ENCODE measurements at regions not wholly inside any gene's neighbourhood (a gene's known extent, or its start where the extent isn't known, plus 50 kb on each side); places are given as distances from the start of the nearest gene placed in this dataset.

DNA sequence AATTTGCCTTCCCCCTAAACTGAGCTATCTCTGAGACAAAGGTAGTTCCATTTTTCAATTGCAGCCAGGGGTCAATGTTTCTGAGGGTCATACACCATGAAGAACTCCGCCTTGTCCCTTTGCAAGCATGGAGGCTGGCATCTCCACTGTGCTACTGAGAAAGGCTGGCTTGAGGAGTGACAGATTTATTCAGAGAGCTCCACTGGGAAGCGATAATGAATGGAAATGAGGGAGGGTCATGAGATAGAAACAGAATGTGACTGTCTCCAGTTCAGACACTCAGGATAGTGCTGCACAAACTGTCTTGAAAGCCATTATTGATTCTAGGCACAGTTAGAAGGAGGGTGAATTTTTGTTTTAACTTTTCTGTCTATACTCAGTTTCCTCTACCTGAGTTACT is 197.5 kb downstream of the ZNF326 start:
- no peak overlapping the region for H3K4me3 ChIP-seq
- DNase-seq = no peak
- H3K27ac ChIP-seq = no peak overlapping the region
- 40 to 55% (median 50%) methylated on average over 2 of the region's 2 CpGs for WGBS, 3 donors
- H3K4me1 ChIP-seq (ENCODE audit: insufficient read depth) = no peaks in the 10 kb centered on the region
- H3K27me3 ChIP-seq = no peaks in the 10 kb centered on the region
- H3K9me3 ChIP-seq = no peaks in the 10 kb centered on the region
- intact Hi-C loops (cut with DNase I) = no loop called here
- no peak for TF ChIP-seq EP300 (IDR thresholded peaks at IDR 0.05)
- TF ChIP-seq, protein P1, sequence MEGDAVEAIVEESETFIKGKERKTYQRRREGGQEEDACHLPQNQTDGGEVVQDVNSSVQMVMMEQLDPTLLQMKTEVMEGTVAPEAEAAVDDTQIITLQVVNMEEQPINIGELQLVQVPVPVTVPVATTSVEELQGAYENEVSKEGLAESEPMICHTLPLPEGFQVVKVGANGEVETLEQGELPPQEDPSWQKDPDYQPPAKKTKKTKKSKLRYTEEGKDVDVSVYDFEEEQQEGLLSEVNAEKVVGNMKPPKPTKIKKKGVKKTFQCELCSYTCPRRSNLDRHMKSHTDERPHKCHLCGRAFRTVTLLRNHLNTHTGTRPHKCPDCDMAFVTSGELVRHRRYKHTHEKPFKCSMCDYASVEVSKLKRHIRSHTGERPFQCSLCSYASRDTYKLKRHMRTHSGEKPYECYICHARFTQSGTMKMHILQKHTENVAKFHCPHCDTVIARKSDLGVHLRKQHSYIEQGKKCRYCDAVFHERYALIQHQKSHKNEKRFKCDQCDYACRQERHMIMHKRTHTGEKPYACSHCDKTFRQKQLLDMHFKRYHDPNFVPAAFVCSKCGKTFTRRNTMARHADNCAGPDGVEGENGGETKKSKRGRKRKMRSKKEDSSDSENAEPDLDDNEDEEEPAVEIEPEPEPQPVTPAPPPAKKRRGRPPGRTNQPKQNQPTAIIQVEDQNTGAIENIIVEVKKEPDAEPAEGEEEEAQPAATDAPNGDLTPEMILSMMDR (IDR thresholded peaks at IDR 0.05) = no peak
- TF ChIP-seq POLR2A (IDR thresholded peaks at IDR 0.05) = no peak
- H3K36me3 ChIP-seq = no peaks in the 10 kb centered on the region

DNA sequence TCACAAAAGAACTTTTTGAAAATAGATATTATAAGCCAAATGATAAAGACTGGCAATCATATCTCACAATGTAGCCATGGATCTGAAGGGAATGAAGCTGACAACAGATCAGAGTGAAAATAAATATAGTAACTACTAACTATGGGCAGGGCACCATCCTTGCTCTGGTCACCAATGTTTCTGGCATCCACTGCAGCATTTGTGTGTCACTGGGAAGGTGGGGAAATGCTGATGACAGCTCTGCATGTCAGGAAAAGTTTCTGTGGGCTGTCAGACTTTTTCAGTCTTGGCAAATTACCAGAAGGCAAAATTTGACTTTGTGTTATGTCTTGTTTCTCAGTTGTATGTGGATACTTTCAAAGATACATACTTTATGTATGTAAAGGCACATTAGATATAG is 195.6 kb downstream of the ZNF326 start:
- H3K4me1 ChIP-seq (ENCODE audit: insufficient read depth) = no peaks in the 10 kb centered on the region
- TF ChIP-seq, protein P1 (IDR thresholded peaks at IDR 0.05) = no peak
- TF ChIP-seq EP300 (IDR thresholded peaks at IDR 0.05) = no peak
- no peak for TF ChIP-seq POLR2A (IDR thresholded peaks at IDR 0.05)
- H3K36me3 ChIP-seq = no peaks in the 10 kb centered on the region
- no peak overlapping the region for H3K4me3 ChIP-seq
- H3K27me3 ChIP-seq = no peaks in the 10 kb centered on the region
- H3K27ac ChIP-seq = no peak overlapping the region
- intact Hi-C loops (cut with DNase I) = no loop called here
- DNase-seq = no peak
- H3K9me3 ChIP-seq = no peaks in the 10 kb centered on the region

DNA sequence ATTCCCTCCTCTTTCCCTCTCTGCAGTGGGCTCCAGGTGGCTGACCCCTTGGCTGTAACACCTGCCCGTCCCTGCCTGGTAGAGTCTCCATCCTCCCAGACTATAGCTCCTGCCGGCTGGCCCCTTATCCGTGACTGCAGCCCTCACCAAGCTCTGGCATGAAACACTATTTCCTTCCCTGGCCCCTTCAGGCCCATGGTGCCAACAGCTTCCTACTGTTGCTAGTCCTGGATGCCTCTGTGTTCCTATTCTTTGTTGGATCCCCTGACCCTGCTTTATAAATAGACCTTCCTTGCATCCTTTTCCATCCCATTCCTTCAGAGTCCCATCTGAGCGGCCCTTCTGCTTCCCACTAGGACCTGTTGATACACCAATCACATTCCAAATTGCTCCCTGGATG is 195.0 kb downstream of the ZNF326 start:
- no peaks in the 10 kb centered on the region for H3K36me3 ChIP-seq
- TF ChIP-seq, protein P1 (IDR thresholded peaks at IDR 0.05) = no peak
- TF ChIP-seq POLR2A (IDR thresholded peaks at IDR 0.05) = no peak
- TF ChIP-seq EP300 (IDR thresholded peaks at IDR 0.05) = no peak
- no peaks in the 10 kb centered on the region for H3K9me3 ChIP-seq
- no peak overlapping the region for H3K4me3 ChIP-seq
- no peak overlapping the region for H3K27ac ChIP-seq
- intact Hi-C loops (cut with DNase I) = no loop called here
- H3K27me3 ChIP-seq = no peaks in the 10 kb centered on the region
- no peaks in the 10 kb centered on the region for H3K4me1 ChIP-seq (ENCODE audit: insufficient read depth)
- no peak for DNase-seq
- WGBS, 3 donors = 74 to 88% (median 85%) methylated on average over 4 of the region's 4 CpGs

DNA sequence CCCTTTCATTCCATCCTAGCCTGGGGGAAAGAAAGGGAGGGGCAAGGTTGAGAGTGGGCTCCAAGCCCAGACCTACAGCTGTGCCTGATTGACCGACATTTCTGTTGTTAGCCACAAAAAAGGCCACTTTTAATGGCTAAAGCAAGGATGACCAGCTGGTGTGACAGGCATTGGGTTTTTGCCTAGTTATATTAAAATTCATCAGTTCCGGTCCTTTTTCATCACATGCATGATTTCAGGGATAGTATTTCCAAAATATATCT is 192.3 kb downstream of the ZNF326 start:
- no peak overlapping the region for H3K27ac ChIP-seq
- no peak for TF ChIP-seq POLR2A (IDR thresholded peaks at IDR 0.05)
- TF ChIP-seq EP300 (IDR thresholded peaks at IDR 0.05) = no peak
- TF ChIP-seq, protein P1 (IDR thresholded peaks at IDR 0.05) = no peak
- DNase-seq = no peak
- WGBS, 3 donors = 34 to 42% (median 38%) methylated on average over 2 of the region's 2 CpGs
- H3K4me3 ChIP-seq = no peak overlapping the region
- no peaks in the 10 kb centered on the region for H3K4me1 ChIP-seq (ENCODE audit: insufficient read depth)
- no peaks in the 10 kb centered on the region for H3K36me3 ChIP-seq
- intact Hi-C loops (cut with DNase I) = no loop called here
- no peaks in the 10 kb centered on the region for H3K9me3 ChIP-seq
- H3K27me3 ChIP-seq = no peaks in the 10 kb centered on the region

All from ovary (tissue), 7 donors.